H1 (cell line): ENCODE measurements at regions not wholly inside any gene's neighbourhood (a gene's known extent, or its start where the extent isn't known, plus 50 kb on each side); places are given as distances from the start of the nearest gene placed in this dataset.

Experiments used
- E2F6 ChIP-seq: IDR thresholded peaks from 2 replicates; pipeline ENCODE4 v1.6.1; 2012; ENCODE audit warnings: inconsistent platforms
- KDM4A ChIP-seq: IDR thresholded peaks from one replicate; pipeline ENCODE4 v1.7.1; 2012; ENCODE audit warnings: low read depth, mild to moderate bottlenecking, moderate library complexity, low read length, inconsistent platforms; ENCODE audit not compliant: severe bottlenecking
- SP2 ChIP-seq: IDR thresholded peaks from 2 replicates; pipeline ENCODE4 v1.6.1; 2012; ENCODE audit warnings: mild to moderate bottlenecking, low read length, inconsistent platforms
- SUZ12 ChIP-seq: fragments of 200-600 bp; sonication (generic); IDR thresholded peaks from 2 replicates; pipeline ENCODE4 v1.6.1; 2012; ENCODE audit warnings: mild to moderate bottlenecking, inconsistent platforms, low read length, moderate library complexity, mixed read lengths

GRCh38 chr2:3968736-3969135, 265.4 kb downstream of the DCDC2C start (continued):
- TF ChIP-seq E2F6 (no peak), SP2 (no peak), SUZ12 (no peak), KDM4A (no peak)
